Transverse colon (tissue), 4 donors: ENCODE measurements at regions not wholly inside any gene's neighbourhood (a gene's known extent, or its start where the extent isn't known, plus 50 kb on each side); places are given as distances from the start of the nearest gene placed in this dataset.
"Not testable (repeated sequence)": the region's sequence is repeated elsewhere in the genome, so short reads cannot be mapped to it uniquely, and the experiment has no call there.

Experiments
- CTCF ChIP-seq, 5 experiments: fragments of 200-600 bp in 3 of 5; fragments of 450-650 bp in 2 of 5; sonication (generic) in 3 of 5; IDR thresholded peaks; 1 replicate in 2 of 5; 2 replicates in 3 of 5; pipeline ENCODE4 v1.5.1; 2016 to 2017; ENCODE audit warnings: antibody characterized with exemption in 5 of 5, inconsistent platforms in 3 of 5, mild to moderate bottlenecking in 2 of 5, moderate library complexity in 1 of 5
- EP300 ChIP-seq: sonication (generic); formaldehyde crosslinking; IDR thresholded peaks from one replicate; pipeline ENCODE4 v1.6.1; 2017; ENCODE audit warnings: antibody characterized with exemption, low read depth
- POLR2A ChIP-seq: fragments of 450-650 bp; IDR thresholded peaks from one replicate; pipeline ENCODE4 v1.6.1; 2016; ENCODE audit warnings: antibody characterized with exemption, mild to moderate bottlenecking, moderate library complexity
- POLR2AphosphoS5 ChIP-seq, 3 donors: sonication (generic); formaldehyde crosslinking; IDR thresholded peaks; one replicate each; pipeline ENCODE4 v1.6.1; 2016; ENCODE audit warnings: antibody characterized with exemption in 3 of 3

GRCh38 chr18:22706025-22706424 is 227.1 kb upstream of the RBBP8 start:
- not testable (repeated sequence) for TF ChIP-seq POLR2AphosphoS5 (IDR thresholded peaks at IDR 0.05); POLR2A; CTCF (IDR thresholded peaks at IDR 0.05); EP300
